ENCODE measurements at regions not wholly inside any gene's neighbourhood (a gene's known extent, or its start where the extent isn't known, plus 50 kb on each side); places are given as distances from the start of the nearest gene placed in this dataset.

- H3K4me3 ChIP-seq (ENCODE audit: low read depth, poor library complexity, severe bottlenecking): no peak overlapping the region
- WGBS, 2 donors: 71 to 73% methylated on average over 4 of the region's 4 CpGs
- no peak for DNase-seq (ENCODE audit: low spot score in 2 of 2)
- no peak for TF ChIP-seq CTCF (IDR thresholded peaks at IDR 0.05)
- no peak for TF ChIP-seq POLR2A (IDR thresholded peaks at IDR 0.05)
- intact Hi-C loops (cut with DNase I; ENCODE audit: low total_unique reads): no loop called here
These were observed 530.5 kb downstream of the MTRR start for GRCh38 chr5:8399471-8399870.

DNA sequence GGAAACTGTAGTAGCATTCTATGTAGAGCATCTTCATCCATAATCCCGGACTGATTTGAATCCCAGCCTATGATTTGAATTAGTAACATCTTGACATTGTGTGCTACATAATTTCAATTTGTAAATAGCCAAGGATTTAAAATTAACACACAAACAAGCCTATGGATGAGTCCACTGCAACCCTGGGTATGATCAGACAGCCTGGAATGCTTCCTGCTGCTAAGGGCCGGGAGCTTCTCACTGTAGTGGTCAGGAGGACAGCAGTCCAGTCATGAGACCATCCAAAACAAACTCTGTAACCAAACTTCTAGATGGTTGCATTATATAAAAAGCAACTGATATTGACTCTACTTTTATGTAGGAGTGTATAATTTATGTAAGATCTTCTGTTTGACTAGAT lies 539.3 kb downstream of the MTRR start:
- TF ChIP-seq POLR2A (IDR thresholded peaks at IDR 0.05) (no peak), CTCF (IDR thresholded peaks at IDR 0.05) (no peak)
- intact Hi-C loops (cut with DNase I; ENCODE audit: low total_unique reads): loop anchor here (5.0 kb wide), 1 partner anchor 1521 kb away; no protein-coding TSS in a partner anchor
- no peak for DNase-seq (ENCODE audit: low spot score in 2 of 2)
- H3K4me3 ChIP-seq (ENCODE audit: low read depth, poor library complexity, severe bottlenecking): no peak overlapping the region
- 79 to 88% methylated on average over 2 of the region's 2 CpGs for WGBS, 2 donors

- no peak for TF ChIP-seq POLR2A (IDR thresholded peaks at IDR 0.05)
- no peak for TF ChIP-seq CTCF (IDR thresholded peaks at IDR 0.05)
- WGBS, 2 donors: 87 to 93% methylated on average over 4 of the region's 4 CpGs
- DNase-seq (ENCODE audit: low spot score in 2 of 2): no peak
- no peak overlapping the region for H3K4me3 ChIP-seq (ENCODE audit: low read depth, poor library complexity, severe bottlenecking)
- intact Hi-C loops (cut with DNase I; ENCODE audit: low total_unique reads): no loop called here
These were observed 541.7 kb downstream of the MTRR start for GRCh38 chr5:8410618-8411017.

DNA sequence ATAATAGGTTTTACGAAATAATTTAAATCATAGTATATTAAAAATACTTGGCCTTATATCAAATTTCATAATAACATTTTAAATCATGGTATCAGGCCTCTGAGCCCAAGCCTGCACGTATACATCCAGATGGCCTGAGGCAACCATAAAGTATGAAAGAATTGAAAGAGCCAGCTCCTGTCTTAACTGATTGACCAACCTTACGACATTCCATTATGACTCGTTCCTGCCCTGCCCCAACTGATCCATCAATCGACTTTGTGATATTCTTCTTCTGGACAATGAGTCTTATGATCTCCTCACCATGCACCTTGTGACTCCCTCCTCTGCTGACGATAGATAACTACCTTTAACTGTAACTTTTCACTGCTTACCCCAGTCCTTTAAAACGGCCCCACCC lies 545.0 kb downstream of the MTRR start:
- no peak overlapping the region for H3K4me3 ChIP-seq (ENCODE audit: low read depth, poor library complexity, severe bottlenecking)
- no peak for DNase-seq (ENCODE audit: low spot score in 2 of 2)
- TF ChIP-seq POLR2A (IDR thresholded peaks at IDR 0.05) (no peak), CTCF (IDR thresholded peaks at IDR 0.05) (no peak)
- 52 to 53% methylated on average over 7 of the region's 7 CpGs for WGBS, 2 donors
- intact Hi-C loops (cut with DNase I; ENCODE audit: low total_unique reads): no loop called here

- TF ChIP-seq CTCF (IDR thresholded peaks at IDR 0.05): no peak
- no peak for TF ChIP-seq POLR2A (IDR thresholded peaks at IDR 0.05)
- intact Hi-C loops (cut with DNase I; ENCODE audit: low total_unique reads): no loop called here
- no peak for DNase-seq (ENCODE audit: low spot score in 2 of 2)
- no peak overlapping the region for H3K4me3 ChIP-seq (ENCODE audit: low read depth, poor library complexity, severe bottlenecking)
- WGBS, 2 donors: 30 to 37% methylated on average over 4 of the region's 4 CpGs
These were observed 548.5 kb downstream of the MTRR start for GRCh38 chr5:8417316-8418048.

DNA sequence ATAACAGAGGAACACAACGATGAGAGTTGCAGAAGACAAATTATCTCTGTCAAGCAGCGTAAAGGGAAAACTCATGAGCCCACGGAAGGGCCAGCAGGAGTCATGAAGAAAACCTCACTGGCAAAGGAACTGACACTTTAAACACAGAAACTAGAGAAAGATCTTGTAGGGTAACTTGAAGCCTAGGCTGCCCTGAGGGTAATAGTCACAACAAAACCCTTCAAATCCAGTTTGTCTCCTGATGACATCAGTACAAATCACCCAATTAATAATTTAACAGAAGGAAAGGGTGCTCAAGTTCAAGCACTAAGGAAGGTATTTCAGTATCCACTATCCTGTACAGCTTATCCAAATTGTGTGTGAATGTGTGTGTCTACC lies 549.1 kb downstream of the MTRR start:
- intact Hi-C loops (cut with DNase I; ENCODE audit: low total_unique reads): no loop called here
- 39 to 51% methylated on average over 3 of the region's 3 CpGs for WGBS, 2 donors
- no peak overlapping the region for H3K4me3 ChIP-seq (ENCODE audit: low read depth, poor library complexity, severe bottlenecking)
- no peak for DNase-seq (ENCODE audit: low spot score in 2 of 2)
- TF ChIP-seq POLR2A (IDR thresholded peaks at IDR 0.05) (no peak), CTCF (IDR thresholded peaks at IDR 0.05) (no peak)

All from lower leg skin (tissue), 4 donors.